ENCODE measurements at regions not wholly inside any gene's neighbourhood (a gene's known extent, or its start where the extent isn't known, plus 50 kb on each side); places are given as distances from the start of the nearest gene placed in this dataset.
"Not testable (repeated sequence)": the region's sequence is repeated elsewhere in the genome, so short reads cannot be mapped to it uniquely, and the experiment has no call there.

DNA sequence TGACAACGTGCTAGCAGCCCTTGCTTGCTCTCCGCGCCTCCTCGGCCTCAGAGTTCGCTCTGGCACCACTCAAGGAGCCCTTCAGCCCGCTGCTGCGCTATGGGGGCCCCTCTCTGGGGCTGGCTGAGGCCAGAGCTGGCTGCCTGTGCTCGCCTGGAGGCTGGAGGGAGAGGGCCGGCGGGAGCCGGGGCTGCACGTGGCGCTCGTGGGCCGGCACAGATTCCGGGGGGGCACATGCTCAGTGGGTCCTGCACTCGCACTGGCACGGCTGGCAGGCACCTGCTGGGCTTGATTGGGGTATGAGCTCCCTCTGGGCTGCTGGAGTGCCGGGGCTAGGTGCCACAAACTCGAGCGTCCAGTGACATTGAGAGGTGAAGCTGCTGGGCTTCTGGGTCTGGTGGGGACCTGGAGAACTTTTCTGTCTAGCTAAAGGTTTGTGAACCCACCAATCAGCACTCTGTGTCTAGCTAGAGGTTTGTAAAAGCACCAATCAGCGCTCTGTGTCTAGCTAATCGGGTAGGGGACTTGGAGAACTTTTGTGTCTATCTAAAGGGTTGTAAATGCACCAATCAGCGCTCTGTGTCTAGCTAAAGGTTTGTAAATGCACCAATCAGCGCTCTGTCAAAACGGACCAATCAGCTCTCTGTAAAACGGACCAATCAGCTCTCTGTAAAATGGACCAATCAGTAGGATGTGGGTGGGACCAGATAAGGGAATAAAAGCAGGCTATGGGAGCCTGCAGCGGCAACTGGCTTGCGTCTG lies 119.4 kb downstream of the RAP2B start:
- TF ChIP-seq EZH2phosphoT487 (IDR thresholded peaks at IDR 0.05; ENCODE audit: low read depth): not testable (repeated sequence)
- TF ChIP-seq, protein P1, sequence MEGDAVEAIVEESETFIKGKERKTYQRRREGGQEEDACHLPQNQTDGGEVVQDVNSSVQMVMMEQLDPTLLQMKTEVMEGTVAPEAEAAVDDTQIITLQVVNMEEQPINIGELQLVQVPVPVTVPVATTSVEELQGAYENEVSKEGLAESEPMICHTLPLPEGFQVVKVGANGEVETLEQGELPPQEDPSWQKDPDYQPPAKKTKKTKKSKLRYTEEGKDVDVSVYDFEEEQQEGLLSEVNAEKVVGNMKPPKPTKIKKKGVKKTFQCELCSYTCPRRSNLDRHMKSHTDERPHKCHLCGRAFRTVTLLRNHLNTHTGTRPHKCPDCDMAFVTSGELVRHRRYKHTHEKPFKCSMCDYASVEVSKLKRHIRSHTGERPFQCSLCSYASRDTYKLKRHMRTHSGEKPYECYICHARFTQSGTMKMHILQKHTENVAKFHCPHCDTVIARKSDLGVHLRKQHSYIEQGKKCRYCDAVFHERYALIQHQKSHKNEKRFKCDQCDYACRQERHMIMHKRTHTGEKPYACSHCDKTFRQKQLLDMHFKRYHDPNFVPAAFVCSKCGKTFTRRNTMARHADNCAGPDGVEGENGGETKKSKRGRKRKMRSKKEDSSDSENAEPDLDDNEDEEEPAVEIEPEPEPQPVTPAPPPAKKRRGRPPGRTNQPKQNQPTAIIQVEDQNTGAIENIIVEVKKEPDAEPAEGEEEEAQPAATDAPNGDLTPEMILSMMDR (IDR thresholded peaks at IDR 0.05; ENCODE audit: low read depth, low read length): not testable (repeated sequence)
